HG03097 (cell line): ENCODE measurements at regions not wholly inside any gene's neighbourhood (a gene's known extent, or its start where the extent isn't known, plus 50 kb on each side); places are given as distances from the start of the nearest gene placed in this dataset.
"Not testable (repeated sequence)": the region's sequence is repeated elsewhere in the genome, so short reads cannot be mapped to it uniquely, and the experiment has no call there.

Source experiments
- ATAC-seq: cut with Tn5 transposase; IDR thresholded peaks from one replicate; pipeline ENCODE4 v1.9.1; 2021; ENCODE audit not compliant: unreplicated experiment, low FRiP score

DNA sequence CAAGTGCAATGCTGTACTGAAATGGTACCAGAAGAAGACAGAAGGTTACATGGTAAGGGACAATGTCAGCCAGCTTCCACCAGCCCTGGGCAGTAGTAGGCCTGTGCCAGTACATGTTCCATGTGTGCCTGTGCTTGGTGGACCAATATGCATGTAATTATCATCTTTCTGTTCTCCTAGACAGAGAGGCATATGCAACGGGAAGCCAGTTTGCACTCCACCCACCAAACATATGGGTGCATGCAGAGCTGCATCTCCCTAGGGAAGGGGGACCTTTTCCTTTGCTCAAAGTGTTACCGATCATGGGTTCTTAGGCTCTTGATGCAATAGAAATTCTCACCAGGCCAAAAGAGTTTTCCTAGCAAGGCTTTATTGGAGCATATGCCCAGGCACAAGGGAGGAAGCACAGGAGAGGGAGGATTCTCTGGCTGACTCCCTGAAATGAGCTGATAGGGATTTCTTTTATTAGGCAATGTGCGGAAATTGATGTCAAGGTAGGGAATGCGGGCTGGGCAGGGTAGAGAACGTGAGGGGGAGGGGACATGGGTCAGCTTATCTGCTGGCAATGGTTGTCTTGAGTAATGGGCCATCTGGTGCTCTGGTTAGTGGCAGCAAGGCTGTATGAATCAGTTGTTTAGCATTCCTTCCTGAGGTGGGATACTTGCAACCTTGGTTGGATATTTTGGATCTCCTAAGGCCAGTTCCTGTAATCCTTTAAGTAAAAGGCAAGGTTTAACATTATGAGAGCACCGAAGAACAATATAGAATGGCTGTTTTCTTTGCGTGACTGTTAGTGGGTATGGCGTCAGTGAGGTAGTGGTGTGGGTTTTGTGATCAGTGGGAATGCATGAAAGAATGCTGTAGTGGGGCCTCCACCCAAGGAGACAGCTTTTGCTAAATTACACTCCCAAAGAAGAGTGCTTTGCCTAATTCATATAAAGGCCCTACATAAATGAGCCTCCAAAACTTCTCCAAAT lies 102.5 kb downstream of the CDRT15L2 start:
- not testable (repeated sequence) for ATAC-seq

DNA sequence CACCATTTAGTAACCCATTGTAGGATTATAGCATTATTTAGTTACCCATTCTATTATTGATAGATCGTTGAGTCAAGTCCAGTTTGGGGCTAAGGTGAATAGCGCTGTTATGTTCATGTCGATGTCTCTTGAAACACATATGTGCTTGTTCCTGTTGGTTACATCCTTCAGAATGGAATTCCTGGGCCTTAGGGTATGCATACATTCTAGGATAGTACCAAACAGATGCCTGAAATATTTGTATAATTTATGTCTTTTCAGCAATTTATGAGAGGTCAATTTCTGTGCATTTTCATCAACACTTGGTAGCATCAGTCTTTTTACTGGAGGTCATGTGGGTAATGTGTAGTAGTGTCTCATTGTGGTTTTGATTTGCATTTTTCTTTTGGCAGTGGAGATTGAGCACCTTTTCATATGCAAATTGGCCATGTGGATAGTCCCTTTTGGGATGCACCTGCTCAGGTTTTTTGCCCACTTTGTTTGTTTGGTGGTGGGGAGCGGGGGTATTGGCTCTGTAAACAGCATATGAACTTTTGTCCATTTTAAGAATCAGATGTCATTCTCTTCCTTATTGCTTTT lies 104.2 kb downstream of the CDRT15L2 start:
- ATAC-seq = not testable (repeated sequence)

DNA sequence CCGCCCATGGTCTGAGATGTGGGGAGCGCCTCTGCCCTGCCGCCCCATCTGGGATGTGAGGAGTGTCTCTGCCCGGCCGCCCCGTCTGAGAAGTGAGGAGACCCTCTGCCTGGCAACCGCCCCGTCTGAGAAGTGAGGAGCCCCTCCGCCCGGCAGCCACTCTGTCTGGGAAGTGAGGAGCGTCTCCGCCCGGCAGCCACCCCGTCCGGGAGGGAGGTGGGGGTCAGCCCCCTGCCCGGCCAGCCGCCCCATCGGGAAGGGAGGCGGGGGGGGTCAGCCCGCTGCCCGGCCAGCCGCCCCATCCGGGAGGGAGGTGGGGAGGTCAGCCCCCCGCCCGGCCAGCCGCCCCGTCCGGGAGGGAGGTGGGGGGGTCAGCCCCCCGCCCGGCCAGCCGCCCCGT lies 105.5 kb downstream of the CDRT15L2 start:
- not testable (repeated sequence) for ATAC-seq

DNA sequence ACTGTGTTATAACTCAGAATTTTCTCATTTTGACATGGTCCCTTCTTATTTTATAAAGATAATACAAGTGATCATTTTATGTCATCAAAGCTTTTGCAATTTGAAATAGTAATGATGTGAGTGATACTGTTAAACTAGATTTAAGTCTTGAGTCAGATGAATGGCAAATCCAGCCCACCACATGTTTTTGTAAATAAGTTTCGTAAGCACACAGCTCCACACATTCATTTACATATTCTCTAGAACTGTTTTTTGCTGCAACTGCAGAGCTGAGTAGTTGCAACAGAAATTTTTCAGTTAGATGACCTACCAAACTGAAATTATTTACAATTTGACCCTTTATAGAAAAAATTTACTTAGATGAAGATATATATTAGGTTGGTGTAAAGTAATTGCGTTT lies 108.1 kb downstream of the CDRT15L2 start:
- ATAC-seq = not testable (repeated sequence)

DNA sequence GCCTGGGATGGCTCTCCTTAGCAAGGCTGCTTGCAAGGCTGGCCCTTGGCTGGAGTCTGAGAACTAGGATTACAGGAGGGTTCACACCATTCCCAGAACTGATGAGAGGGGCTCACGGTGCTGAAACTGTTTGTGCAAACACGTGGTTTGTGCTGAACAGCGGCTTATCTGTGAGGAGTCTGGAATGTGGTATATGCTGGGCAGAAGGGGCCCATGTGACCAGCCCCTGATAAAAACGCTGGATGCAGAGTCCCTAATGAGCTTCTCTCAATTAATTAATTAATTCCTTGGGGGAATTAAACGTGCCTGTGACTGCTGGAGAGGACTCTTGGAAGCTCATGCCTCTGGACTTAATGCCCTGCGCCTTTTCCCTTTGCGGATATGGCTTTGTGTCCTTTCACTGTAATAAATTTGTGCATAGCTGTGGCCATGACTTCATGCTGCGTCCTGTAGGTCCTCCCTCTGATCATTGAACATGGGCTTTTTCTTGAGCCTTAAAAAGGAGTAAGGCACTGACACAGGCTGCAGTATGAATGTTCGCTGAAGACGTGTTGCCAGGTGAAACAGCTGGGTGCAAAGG lies 109.7 kb downstream of the CDRT15L2 start:
- ATAC-seq = not testable (repeated sequence)

DNA sequence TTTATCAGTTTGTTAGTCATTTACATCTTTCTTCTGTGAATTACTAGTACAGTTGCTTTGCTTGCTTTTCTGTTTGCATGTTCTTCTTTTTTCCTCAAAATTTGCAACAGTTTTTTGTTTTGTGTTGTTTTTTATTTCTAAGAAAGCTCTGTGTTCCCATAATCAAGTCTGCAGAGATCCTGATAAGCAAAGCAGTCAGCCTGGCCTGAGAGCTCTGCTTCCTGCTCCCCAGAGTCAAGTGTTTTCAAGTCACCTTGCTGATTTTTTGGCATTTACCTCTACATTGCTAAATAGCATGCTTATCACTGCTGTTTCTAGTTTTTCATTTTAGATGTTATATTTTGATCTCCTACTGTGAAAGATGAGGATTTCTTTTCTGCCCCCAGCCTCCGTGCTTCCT lies 113.2 kb downstream of the CDRT15L2 start:
- not testable (repeated sequence) for ATAC-seq

DNA sequence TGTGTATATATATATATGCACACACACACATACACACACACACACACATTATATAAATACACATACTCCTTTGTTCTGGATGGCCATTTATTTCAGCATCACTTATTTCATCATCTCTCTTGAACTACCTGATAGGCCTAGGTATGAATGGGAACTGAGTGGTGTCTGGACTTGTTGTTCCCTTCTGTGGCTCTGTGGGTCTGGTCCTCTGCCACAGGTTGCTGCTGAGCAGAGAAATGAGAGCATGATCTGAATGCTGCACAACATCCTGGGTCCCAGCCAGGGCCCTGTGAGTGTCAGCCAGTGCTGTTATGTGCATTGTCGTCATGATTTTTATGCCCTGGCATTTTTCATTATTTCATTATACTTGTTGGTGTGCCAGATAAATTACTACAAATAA lies 116.3 kb downstream of the CDRT15L2 start:
- ATAC-seq = not testable (repeated sequence)

DNA sequence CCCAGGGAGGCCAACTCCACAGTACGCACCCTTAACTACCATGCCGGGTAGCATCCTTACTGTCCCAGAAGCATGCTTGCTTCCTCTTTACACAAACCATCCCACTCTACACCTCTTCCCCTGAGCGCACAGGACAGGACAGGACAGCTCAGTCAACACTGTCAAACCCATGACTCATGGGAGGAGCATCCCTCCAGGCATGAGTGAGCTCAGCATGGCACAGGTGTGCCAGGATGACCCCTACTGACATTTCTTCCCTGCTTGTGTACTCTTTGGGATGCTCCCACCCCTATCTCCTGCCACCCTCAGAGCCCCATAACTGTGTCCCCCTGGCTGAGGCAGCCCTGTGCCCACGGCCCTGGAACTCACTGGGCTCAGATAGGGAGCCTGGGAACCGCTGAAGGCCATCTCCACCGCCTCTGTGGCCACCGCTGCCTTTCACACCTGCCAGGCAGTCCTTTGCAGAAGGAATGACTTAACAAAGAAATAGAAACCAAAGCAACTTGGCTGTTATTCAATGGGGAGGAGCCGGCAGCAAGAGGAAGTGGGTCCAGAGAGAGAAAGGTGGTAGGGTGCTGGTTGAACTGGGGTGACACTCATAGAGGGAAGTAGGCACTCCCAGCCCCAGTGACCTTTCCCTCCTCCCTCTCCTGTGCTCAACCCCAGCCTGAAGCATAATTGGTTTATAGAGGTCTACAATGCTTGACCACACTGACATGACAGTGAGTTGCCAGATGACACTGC lies 119.1 kb downstream of the CDRT15L2 start:
- ATAC-seq = peak; percentile 69

DNA sequence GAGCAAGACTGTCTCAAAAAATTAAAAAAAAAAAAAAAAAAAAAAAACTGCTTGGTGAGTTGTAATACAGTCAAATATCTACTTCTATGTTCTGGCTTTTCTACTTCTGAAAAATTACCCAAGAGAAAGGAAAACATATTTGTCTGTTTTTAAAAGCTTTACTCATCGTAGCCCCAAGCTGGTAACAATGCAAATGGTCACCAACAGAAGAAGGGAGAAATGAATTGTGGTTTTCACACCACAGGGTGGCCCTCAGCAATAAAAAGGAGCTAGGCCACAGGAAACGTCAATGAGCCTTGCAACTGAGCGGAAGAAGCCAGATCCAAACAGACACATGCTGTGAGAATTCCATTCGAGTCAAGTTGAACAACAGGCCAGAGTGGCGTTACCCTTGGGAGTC lies 121.0 kb downstream of the CDRT15L2 start:
- ATAC-seq = not testable (repeated sequence)

DNA sequence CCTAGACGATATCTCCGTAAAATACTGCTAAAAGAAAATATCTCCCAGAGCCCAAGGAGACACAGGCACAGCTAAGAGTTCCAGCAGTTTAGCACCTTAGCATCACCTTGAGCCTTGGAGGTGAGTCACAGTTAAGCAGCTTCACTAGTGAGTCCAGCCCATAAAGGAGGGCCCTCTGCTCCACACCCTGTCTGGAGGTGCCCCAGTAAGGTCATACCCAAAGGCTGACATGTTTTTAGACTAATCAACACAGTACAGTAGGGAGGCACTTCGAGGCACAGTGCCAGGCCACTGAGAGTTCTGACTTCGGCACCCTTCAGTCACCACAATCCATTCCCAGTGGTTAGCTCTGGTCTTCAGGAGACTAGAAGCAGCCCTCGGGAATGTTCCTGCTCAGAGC lies 121.8 kb downstream of the CDRT15L2 start:
- ATAC-seq = not testable (repeated sequence)

DNA sequence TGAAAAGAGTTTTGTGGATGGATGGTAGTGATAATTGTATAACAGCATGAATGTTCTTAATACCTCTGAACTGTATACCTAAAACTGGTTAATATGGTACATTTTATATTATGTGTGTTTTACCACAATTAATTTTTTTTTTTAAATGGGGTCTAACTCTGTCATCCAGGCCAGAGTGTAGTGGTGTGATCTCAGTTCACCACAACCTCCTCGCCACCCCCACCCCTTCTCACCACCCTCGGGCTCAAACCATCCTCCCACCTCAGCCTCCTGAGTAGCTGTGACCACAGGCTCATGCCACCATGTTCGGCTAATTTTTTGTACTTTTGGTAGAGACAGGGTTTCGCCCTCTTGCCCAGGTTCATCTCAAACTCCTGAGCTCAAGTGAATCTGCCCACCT lies 123.2 kb downstream of the CDRT15L2 start:
- no peak for ATAC-seq

DNA sequence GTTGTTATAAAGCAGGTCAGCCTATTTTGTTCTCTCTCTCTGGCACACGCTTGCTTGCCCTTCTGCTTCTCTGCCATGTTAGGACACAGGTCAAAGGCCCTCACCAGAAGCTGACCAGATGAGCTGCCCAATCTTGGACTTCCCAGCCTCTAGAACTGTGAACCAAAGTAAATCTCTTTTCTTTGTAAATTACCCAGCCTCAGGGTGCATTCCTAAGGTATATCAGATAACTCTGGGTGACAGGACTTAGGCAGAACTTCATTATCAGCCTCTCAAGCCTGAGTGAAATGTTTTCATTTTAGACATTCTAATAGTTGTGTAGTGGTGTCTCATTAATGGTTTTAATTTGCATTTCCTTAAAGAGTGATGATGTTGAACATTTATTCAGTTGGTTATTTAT lies 124.3 kb downstream of the CDRT15L2 start:
- no peak for ATAC-seq

DNA sequence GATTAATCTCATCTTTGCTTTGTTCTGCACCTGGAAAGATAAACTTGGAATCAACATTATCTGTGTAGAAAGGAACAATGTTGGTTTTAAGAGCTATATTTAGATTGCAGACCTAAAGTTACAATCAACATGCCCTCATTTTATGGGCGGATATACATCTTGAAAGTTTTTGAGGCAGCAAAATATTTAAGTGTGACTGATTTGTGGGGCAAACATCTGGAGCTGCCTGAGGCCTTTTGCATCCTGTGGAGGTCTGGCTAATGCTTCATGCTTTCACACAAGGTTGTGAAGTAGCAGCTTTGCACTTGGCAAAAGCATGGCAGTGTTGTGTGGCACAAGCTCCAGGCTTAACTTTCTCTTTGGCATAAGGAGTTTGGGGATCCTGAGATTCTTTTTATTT lies 125.7 kb downstream of the CDRT15L2 start:
- ATAC-seq = not testable (repeated sequence)

DNA sequence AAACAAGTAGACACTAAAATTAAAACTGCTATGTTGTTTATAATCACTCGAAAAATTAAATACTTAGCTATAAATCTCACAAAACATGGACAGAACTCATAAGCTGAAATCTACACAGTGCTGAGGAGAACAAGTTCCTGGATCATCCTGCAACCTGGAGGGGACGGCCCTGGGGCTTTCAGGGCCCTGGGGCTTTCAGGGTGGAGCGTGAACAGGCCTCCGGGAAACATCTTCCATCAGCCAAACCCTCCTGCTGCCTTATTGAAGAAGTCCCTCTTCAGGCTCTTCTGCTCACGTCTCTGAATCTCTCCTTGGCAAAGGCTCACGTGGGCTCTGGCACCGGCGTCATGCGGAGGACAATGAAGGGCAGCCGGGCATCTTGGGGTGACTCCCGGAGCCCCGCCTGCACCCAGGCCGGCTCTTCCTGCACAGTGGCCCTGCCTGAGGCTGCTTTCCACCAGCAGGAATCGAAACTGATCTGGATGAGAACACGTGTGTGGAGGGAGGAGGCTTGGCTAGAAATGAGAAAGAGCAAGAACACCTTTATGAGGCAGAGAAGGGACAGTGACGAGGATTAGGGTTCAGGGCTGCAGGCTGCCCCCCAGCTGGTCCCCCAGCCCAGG lies 127.3 kb downstream of the CDRT15L2 start:
- ATAC-seq = no peak

DNA sequence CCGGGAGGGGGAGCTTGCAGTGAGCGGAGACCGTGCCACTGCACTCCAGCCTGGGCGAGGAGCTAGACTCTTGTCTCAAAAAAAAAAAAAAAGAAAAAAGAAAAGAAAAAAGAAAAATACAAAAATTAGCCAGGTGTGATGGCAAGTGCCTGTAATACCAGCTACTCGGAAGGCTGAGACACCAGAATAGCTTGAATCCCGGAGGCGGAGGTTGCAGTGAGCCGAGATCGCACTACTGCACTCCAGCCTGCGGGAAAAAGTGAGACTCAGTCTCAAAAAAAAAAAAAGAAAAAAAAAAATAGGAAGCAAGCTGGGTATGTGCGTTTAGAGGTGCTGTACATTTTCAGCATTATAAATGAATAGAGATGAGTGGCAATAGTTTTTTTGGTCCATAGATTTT lies 129.3 kb downstream of the CDRT15L2 start:
- ATAC-seq = not testable (repeated sequence)

DNA sequence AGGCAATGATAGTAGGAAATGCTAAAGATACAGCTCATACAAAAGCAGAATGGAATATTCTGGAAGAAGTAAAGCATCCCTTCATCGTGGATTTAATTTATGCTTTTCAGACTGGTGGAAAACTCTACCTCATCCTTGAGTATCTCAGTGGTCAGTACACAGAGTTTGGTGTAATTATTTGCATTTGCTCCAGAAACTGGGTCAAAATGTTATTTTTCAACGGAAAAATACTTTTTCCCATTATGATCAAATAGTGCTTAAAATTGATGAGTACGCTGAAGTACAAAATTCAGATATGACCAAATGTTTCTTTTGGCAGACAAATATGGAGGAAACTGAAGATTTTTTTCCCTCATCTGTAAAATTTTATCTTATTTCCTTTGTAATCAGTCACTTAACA lies 137.0 kb downstream of the CDRT15L2 start:
- not testable (repeated sequence) for ATAC-seq

DNA sequence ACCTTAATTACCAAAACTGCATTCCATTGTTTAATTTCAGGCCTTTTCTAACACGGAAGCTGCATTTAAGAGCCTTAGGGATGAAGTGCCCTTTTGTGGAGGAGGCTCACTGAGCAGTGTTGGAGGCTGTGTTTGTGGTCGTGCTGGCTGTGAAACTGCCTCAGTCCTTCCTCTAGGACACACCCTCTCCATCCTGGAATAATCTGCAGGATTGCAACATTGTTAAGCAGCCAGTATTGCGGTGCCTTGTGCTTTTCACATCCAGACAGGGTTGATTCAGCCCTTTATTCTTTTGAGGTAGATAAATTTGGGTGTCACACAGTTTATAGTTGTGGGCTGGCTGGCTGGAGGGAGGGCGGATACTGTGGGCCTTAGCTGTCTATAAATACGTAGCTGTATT lies 141.6 kb downstream of the CDRT15L2 start:
- ATAC-seq = no peak

DNA sequence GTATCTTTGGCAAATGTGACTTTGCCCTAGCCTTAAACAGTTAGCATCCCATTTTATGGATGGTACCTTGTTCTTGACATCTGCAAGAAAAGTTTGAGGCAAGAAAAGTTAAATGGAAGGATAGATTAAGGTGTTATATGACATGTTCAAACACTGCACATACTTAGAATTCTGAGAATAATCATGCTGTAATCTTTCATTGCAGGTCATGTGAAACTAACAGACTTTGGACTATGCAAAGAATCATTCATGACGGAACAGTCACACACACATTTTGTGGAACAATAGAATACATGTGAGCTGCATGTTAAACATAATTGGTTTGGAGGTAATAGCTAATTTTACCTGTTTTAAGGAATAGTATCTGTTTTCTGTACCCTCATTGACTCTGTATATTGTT lies 144.9 kb downstream of the CDRT15L2 start:
- not testable (repeated sequence) for ATAC-seq

DNA sequence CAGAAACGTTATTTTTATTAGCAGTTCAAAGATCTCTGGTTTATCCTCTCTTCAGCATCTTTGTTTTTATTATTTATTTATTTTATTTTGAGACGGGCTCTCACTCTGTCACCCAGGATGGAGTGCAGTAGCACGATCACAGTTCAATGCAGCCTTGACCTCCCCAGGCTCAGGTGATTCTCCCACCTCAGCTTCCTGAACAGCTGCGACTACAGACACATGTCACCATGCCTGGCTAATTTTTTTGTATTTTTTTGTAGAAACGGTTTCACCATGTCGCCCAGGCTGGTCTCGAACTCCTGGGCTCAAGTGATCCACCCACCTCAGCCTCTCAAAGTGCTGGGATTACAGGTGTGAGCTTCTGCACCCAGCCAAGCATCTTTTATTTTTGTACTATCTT lies 147.7 kb downstream of the CDRT15L2 start:
- not testable (repeated sequence) for ATAC-seq

DNA sequence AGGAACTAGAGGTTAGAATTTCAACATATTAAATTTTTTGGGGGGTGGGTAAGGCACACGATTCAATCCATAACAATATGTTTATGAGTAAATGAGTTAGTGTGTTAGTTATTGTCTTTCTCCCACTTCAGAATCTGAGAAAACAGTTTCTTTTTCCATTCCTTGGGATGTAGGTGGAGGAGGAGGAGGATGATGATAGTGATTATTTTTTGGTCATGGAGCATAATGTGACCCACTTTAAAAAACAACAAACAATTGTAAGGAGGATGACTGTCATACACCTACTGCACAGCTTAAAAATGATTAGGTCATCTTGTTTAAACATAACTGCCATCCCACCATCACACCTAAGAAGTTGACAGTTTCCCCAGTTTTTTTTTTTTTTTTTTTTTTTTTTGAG lies 148.7 kb downstream of the CDRT15L2 start:
- ATAC-seq = no peak
